ENCODE measurements at regions not wholly inside any gene's neighbourhood (a gene's known extent, or its start where the extent isn't known, plus 50 kb on each side); places are given as distances from the start of the nearest gene placed in this dataset.

DNA sequence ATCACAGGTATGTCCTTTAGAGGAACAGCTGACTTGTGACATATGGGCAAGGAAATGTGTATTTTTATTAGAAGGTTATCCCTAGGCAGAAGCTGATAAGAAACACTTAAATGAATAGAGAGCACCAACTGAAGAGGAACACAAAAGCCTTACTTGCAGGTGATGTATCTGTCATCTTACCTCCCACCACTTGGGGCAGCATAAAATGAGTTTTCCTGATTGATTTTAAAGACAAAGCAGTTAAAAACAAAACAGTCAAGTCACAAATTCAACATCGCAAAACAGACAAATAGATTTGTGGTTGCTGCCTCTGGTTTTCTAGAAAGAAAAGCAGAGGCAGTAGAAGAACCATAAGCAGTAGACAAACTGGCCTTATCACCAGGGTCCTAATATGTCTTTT is 302.4 kb upstream of the ZNF462 start:
- no peak overlapping the region for H2AFZ ChIP-seq (ENCODE audit: low read length)
- no peaks in the 10 kb centered on the region for H3K4me1 ChIP-seq (ENCODE audit: insufficient read depth, low read length)
- H3K27me3 ChIP-seq (ENCODE audit: low read length), result no peaks in the 10 kb centered on the region
- no peaks in the 10 kb centered on the region for H3F3A ChIP-seq (ENCODE audit: low read length, unreplicated experiment)
- H3K9me2 ChIP-seq (replicated peaks; ENCODE audit: low read length), result no peaks in the 10 kb centered on the region
- CTCF ChIA-PET, result no interaction called here
- no peak overlapping the region for H3K4me2 ChIP-seq (ENCODE audit: low read length)
- ATAC-seq (no peak), DNase-seq (no peak)
- no peak overlapping the region for H3K4me3 ChIP-seq (ENCODE audit: low read length)
- no peak for TF ChIP-seq EZH2phosphoT487 (IDR thresholded peaks at IDR 0.05; ENCODE audit: borderline replicate concordance, low read length)
- TF ChIP-seq CTCF (conservative IDR thresholded peaks at IDR 0.05; ENCODE audit: low read depth, low read length), result peak; percentile 52
- no peaks in the 10 kb centered on the region for H3K9me3 ChIP-seq (ENCODE audit: low read length)
- no peaks in the 10 kb centered on the region for H4K20me1 ChIP-seq (ENCODE audit: low read length)
- H3K36me3 ChIP-seq (ENCODE audit: low read depth, low read length), result no peaks in the 10 kb centered on the region
- H3K9ac ChIP-seq (ENCODE audit: low read length), result no peak overlapping the region
- H3K27ac ChIP-seq (ENCODE audit: low read length), result no peak overlapping the region
- intact Hi-C loops (cut with micrococcal nuclease), result no loop called here
- POLR2A ChIA-PET (ENCODE audit: unreplicated experiment), result no interaction called here
- no peaks in the 10 kb centered on the region for H3K79me2 ChIP-seq (ENCODE audit: low read length)
- BruUV-seq (replicated peaks), result no TSS peak

GRCh38 chr9:106575823-106576222 is 287.1 kb upstream of the ZNF462 start:
- CTCF ChIA-PET, result no interaction called here
- Histone ChIP-seq H3K9ac (ENCODE audit: low read length) (no peak overlapping the region), H3K27me3 (ENCODE audit: low read length) (no peaks in the 10 kb centered on the region), H3K79me2 (ENCODE audit: low read length) (no peaks in the 10 kb centered on the region), H3K9me3 (ENCODE audit: low read length) (no peaks in the 10 kb centered on the region), H3K9me2 (replicated peaks; ENCODE audit: low read length) (no peaks in the 10 kb centered on the region), H3K4me2 (ENCODE audit: low read length) (no peak overlapping the region), H3K36me3 (ENCODE audit: low read depth, low read length) (no peaks in the 10 kb centered on the region), H2AFZ (ENCODE audit: low read length) (no peak overlapping the region), H4K20me1 (ENCODE audit: low read length) (no peaks in the 10 kb centered on the region), H3F3A (ENCODE audit: low read length, unreplicated experiment) (no peaks in the 10 kb centered on the region), H3K4me3 (ENCODE audit: low read length) (no peak overlapping the region), H3K4me1 (ENCODE audit: insufficient read depth, low read length) (no peaks in the 10 kb centered on the region), H3K27ac (ENCODE audit: low read length) (no peak overlapping the region)
- TF ChIP-seq CTCF (conservative IDR thresholded peaks at IDR 0.05; ENCODE audit: low read depth, low read length) (no peak), EZH2phosphoT487 (IDR thresholded peaks at IDR 0.05; ENCODE audit: borderline replicate concordance, low read length) (no peak)
- POLR2A ChIA-PET (ENCODE audit: unreplicated experiment), result no interaction called here
- no TSS peak for BruUV-seq (replicated peaks)
- intact Hi-C loops (cut with micrococcal nuclease), result no loop called here
- ATAC-seq, result no peak
- DNase-seq, result no peak

GRCh38 chr9:106576232-106576760 is 286.7 kb upstream of the ZNF462 start:
- BruUV-seq (replicated peaks), result no TSS peak
- H3K4me3 ChIP-seq (ENCODE audit: low read length), result no peak overlapping the region

More at GRCh38 chr9:106576232-106576760, 286.7 kb upstream of the ZNF462 start:
- Histone ChIP-seq H2AFZ (ENCODE audit: low read length) (no peak overlapping the region), H3K9me3 (ENCODE audit: low read length) (no peaks in the 10 kb centered on the region), H3K4me2 (ENCODE audit: low read length) (no peak overlapping the region), H3K36me3 (ENCODE audit: low read depth, low read length) (no peaks in the 10 kb centered on the region), H3K27ac (ENCODE audit: low read length) (no peak overlapping the region), H3K79me2 (ENCODE audit: low read length) (no peaks in the 10 kb centered on the region), H3K27me3 (ENCODE audit: low read length) (no peaks in the 10 kb centered on the region), H3K9me2 (replicated peaks; ENCODE audit: low read length) (no peaks in the 10 kb centered on the region), H4K20me1 (ENCODE audit: low read length) (no peaks in the 10 kb centered on the region), H3K4me1 (ENCODE audit: insufficient read depth, low read length) (no peaks in the 10 kb centered on the region), H3F3A (ENCODE audit: low read length, unreplicated experiment) (no peaks in the 10 kb centered on the region), H3K9ac (ENCODE audit: low read length) (no peak overlapping the region)
- TF ChIP-seq EZH2phosphoT487 (IDR thresholded peaks at IDR 0.05; ENCODE audit: borderline replicate concordance, low read length) (no peak), CTCF (conservative IDR thresholded peaks at IDR 0.05; ENCODE audit: low read depth, low read length) (no peak), EZH2 (IDR thresholded peaks at IDR 0.05; ENCODE audit: low read length, unreplicated experiment) (no peak)
- intact Hi-C loops (cut with micrococcal nuclease), result no loop called here
- no peak for DNase-seq
- no peak for ATAC-seq
- ChIA-PET POLR2A (ENCODE audit: unreplicated experiment) (no interaction called here), CTCF (no interaction called here)
